ENCODE measurements at regions not wholly inside any gene's neighbourhood (a gene's known extent, or its start where the extent isn't known, plus 50 kb on each side); places are given as distances from the start of the nearest gene placed in this dataset.
"Not testable (repeated sequence)": the region's sequence is repeated elsewhere in the genome, so short reads cannot be mapped to it uniquely, and the experiment has no call there.

DNA sequence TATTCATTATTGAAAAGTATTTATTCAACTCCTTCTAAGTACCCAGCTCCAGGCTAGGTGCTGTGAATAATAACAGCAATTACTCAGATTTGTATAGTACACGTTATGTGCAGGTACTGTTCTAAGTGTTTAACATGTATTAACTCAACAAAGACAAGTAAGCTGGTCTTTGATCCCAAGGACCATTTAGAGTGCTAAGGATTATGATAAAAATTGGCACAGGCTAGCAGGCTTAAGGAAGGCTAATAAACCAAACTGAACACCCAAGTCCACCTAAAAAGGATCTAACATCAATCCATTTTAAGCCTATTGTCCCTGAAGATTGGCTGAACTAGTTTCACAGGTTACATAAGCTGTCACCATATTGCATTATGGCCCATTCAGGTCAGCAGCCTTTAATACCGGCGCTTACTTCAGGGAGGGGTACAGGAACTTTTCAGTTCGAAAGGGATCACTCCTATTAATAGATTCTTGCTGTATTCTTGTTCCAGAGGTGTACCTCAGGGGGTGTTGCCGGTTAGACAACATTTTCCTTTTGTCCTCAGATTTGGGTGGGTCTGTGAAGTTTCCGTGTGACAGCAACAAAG, 99.0 kb upstream of the GMDS start:
- Histone ChIP-seq H3K9me3 (ENCODE audit: severe bottlenecking) (no peaks in the 10 kb centered on the region), H3K4me1 (ENCODE audit: insufficient read depth, poor library complexity, severe bottlenecking) (no peaks in the 10 kb centered on the region), H3K27ac (ENCODE audit: poor library complexity, severe bottlenecking) (no peak overlapping the region), H3K27me3 (ENCODE audit: insufficient read depth, poor library complexity, severe bottlenecking) (no peaks in the 10 kb centered on the region), H3K36me3 (ENCODE audit: low read depth) (no peaks in the 10 kb centered on the region), H3K4me3 (ENCODE audit: severe bottlenecking) (no peak overlapping the region)
- no peak for ATAC-seq (ENCODE audit: low read depth)
- TF ChIP-seq, protein P1, sequence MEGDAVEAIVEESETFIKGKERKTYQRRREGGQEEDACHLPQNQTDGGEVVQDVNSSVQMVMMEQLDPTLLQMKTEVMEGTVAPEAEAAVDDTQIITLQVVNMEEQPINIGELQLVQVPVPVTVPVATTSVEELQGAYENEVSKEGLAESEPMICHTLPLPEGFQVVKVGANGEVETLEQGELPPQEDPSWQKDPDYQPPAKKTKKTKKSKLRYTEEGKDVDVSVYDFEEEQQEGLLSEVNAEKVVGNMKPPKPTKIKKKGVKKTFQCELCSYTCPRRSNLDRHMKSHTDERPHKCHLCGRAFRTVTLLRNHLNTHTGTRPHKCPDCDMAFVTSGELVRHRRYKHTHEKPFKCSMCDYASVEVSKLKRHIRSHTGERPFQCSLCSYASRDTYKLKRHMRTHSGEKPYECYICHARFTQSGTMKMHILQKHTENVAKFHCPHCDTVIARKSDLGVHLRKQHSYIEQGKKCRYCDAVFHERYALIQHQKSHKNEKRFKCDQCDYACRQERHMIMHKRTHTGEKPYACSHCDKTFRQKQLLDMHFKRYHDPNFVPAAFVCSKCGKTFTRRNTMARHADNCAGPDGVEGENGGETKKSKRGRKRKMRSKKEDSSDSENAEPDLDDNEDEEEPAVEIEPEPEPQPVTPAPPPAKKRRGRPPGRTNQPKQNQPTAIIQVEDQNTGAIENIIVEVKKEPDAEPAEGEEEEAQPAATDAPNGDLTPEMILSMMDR (IDR thresholded peaks at IDR 0.05; ENCODE audit: poor library complexity, severe bottlenecking), result no peak
- DNase-seq (ENCODE audit: low spot score), result no peak

GRCh38 chr6:2327591-2327990, 82.2 kb upstream of the GMDS start:
- no peaks in the 10 kb centered on the region for H3K27me3 ChIP-seq (ENCODE audit: insufficient read depth, poor library complexity, severe bottlenecking)
- TF ChIP-seq, protein P1 (IDR thresholded peaks at IDR 0.05; ENCODE audit: poor library complexity, severe bottlenecking), result no peak
- ATAC-seq (ENCODE audit: low read depth) (no peak), DNase-seq (ENCODE audit: low spot score) (no peak)
- H3K27ac ChIP-seq (ENCODE audit: poor library complexity, severe bottlenecking), result no peak overlapping the region
- no peak overlapping the region for H3K4me3 ChIP-seq (ENCODE audit: severe bottlenecking)
- H3K36me3 ChIP-seq (ENCODE audit: low read depth), result no peaks in the 10 kb centered on the region
- no peaks in the 10 kb centered on the region for H3K4me1 ChIP-seq (ENCODE audit: insufficient read depth, poor library complexity, severe bottlenecking)
- H3K9me3 ChIP-seq (ENCODE audit: severe bottlenecking), result peaks cover 7% of the 10 kb centered on the region

DNA sequence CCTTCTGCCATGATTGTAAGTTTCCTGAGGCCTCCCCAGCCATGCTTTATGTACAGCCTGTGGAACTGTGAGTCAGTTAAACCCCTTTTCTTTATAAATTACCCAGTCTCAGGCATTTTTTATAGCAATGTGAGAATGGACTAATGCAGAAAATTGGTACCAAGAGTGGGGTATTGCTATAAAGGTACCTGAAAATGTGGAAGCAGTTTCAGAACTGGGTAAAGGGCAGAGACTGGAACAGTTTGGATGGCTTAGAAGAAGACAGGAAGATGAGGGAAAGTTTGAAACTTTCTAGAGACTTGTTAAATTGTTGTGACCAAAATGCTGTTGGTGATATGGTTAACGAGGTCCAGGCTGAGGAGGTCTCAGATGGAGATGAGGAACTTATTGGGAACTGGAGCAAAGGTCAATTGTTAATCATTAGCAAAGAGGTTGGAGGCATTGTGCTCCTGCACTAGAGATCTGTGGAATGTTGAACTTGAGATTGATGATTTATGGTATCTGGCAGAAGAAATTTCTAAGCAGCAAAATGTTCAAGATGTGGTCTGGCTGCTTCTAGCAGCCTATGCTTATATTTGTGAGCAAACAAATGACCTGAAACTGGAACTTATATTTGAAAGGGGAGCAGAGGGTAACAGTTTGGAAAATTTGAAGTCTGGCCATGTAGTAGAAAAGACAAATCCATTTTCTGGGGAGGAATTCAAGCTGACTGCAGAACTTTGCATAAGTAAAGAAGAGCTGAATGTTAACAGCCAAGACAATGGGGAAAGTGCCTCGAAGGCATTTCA, 79.0 kb upstream of the GMDS start:
- Histone ChIP-seq H3K27me3 (ENCODE audit: insufficient read depth, poor library complexity, severe bottlenecking) (no peaks in the 10 kb centered on the region), H3K9me3 (ENCODE audit: severe bottlenecking) (peaks cover 7% of the 10 kb centered on the region), H3K4me3 (ENCODE audit: severe bottlenecking) (no peak overlapping the region), H3K27ac (ENCODE audit: poor library complexity, severe bottlenecking) (no peak overlapping the region), H3K36me3 (ENCODE audit: low read depth) (no peaks in the 10 kb centered on the region), H3K4me1 (ENCODE audit: insufficient read depth, poor library complexity, severe bottlenecking) (no peaks in the 10 kb centered on the region)
- no peak for DNase-seq (ENCODE audit: low spot score)
- TF ChIP-seq, protein P1 (IDR thresholded peaks at IDR 0.05; ENCODE audit: poor library complexity, severe bottlenecking), result no peak
- no peak for ATAC-seq (ENCODE audit: low read depth)

DNA sequence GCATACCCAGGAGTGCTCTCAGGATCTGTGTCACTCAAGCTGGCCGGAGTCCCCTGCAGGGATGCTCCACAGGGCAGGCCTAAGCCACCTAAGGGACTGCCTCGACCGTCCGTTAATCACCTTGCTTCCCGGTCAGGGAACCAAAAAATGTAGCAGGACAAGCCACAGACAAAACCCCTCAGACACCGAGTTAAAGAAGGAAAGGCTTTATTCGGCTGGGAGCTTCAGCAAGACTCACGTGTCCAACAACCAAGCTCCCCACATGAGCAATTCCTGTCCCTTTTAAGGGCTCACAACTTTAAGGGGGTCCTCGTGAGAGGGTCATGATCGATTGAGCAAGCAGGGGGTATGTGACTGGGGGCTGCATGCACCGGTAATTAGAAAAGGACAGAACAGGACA, 72.1 kb upstream of the GMDS start:
- H3K4me1 ChIP-seq (ENCODE audit: insufficient read depth, poor library complexity, severe bottlenecking); DNase-seq (ENCODE audit: low spot score); H3K27ac ChIP-seq (ENCODE audit: poor library complexity, severe bottlenecking); ATAC-seq (ENCODE audit: low read depth); H3K4me3 ChIP-seq (ENCODE audit: severe bottlenecking); H3K36me3 ChIP-seq (ENCODE audit: low read depth); H3K9me3 ChIP-seq (ENCODE audit: severe bottlenecking); H3K27me3 ChIP-seq (ENCODE audit: insufficient read depth, poor library complexity, severe bottlenecking): not testable (repeated sequence)

DNA sequence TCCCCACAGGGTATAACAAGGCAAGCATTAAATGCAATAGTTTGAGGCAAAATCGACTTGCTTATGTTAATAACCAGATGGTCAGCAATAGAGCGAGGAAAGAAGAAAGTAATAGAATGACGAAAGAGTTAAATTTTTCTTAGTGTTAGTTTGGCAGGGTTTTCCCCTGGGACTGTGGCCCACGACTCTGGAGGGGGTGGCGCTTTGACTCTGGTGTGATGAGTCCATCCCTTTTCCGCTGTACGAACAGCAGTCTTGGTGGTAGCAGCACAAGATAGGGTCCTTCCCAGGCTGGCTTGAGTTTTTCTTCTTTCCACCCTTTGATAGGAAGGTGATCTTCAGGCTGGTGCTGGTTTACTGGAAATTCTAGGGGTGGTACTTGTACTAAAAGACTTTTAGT, 69.2 kb upstream of the GMDS start:
- Histone ChIP-seq H3K27ac (ENCODE audit: poor library complexity, severe bottlenecking) (no peak overlapping the region), H3K4me1 (ENCODE audit: insufficient read depth, poor library complexity, severe bottlenecking) (no peaks in the 10 kb centered on the region), H3K4me3 (ENCODE audit: severe bottlenecking) (no peak overlapping the region), H3K27me3 (ENCODE audit: insufficient read depth, poor library complexity, severe bottlenecking) (no peaks in the 10 kb centered on the region), H3K9me3 (ENCODE audit: severe bottlenecking) (no peaks in the 10 kb centered on the region), H3K36me3 (ENCODE audit: low read depth) (no peaks in the 10 kb centered on the region)
- ATAC-seq (ENCODE audit: low read depth) (no peak), DNase-seq (ENCODE audit: low spot score) (no peak)
- TF ChIP-seq, protein P1 (IDR thresholded peaks at IDR 0.05; ENCODE audit: poor library complexity, severe bottlenecking), result no peak

Measured in RWPE2 (cell line).